Calu3 (cell line): ENCODE measurements at regions not wholly inside any gene's neighbourhood (a gene's known extent, or its start where the extent isn't known, plus 50 kb on each side); places are given as distances from the start of the nearest gene placed in this dataset.
A peak's percentile ranks its signal among the peaks of the same experiment; 100 is the strongest.

ENCODE experiments used
- BruUV-seq: library from RNA; stranded (reverse); fragments of 400-500 nt; replicated peaks from 2 replicates; lab custom pipeline; 2021; lab: Mats Ljungman, UMichigan
- CTCF ChIA-PET: fragments of 300-600 bp; sonication (Branson Sonifier 250); formaldehyde crosslinking; loops from one replicate; lab custom pipeline; 2022; ENCODE audit warnings: antibody characterized with exemption; lab: Charles Lee
- DNase-seq: peaks from one replicate; pipeline ENCODE4 v3.0.0; 2022
- H3K27ac Mint-ChIP-seq: one replicate; pipeline ENCODE4 v1.8.0; 2022; ENCODE audit warnings: mixed read lengths; ENCODE audit not compliant: unreplicated experiment
- H3K27me3 Mint-ChIP-seq: one replicate; pipeline ENCODE4 v1.8.0; 2022; ENCODE audit warnings: mixed read lengths; ENCODE audit not compliant: unreplicated experiment
- H3K36me3 Mint-ChIP-seq: one replicate; pipeline ENCODE4 v1.8.0; 2022; ENCODE audit warnings: mild to moderate bottlenecking, moderate library complexity, mixed read lengths; ENCODE audit not compliant: insufficient read depth, unreplicated experiment
- H3K4me1 Mint-ChIP-seq: one replicate; pipeline ENCODE4 v1.8.0; 2022; ENCODE audit warnings: mild to moderate bottlenecking, low read depth, mixed read lengths; ENCODE audit not compliant: unreplicated experiment
- H3K4me3 Mint-ChIP-seq: one replicate; pipeline ENCODE4 v1.8.0; 2022; ENCODE audit warnings: mild to moderate bottlenecking, low read depth, moderate library complexity, mixed read lengths; ENCODE audit not compliant: unreplicated experiment
- H3K9me3 Mint-ChIP-seq: one replicate; pipeline ENCODE4 v1.8.0; 2022; ENCODE audit warnings: low read depth, mixed read lengths; ENCODE audit not compliant: unreplicated experiment
- intact Hi-C: fragments of 100-400 bp; cut with micrococcal nuclease; formaldehyde crosslinking; loops from one replicate; pipeline ENCODE4 v1.10.0; 2022; ENCODE audit not compliant: unreplicated experiment
- TF ChIP-seq, protein P1 (sequence below): fragments of 200-600 bp; IDR thresholded peaks from one replicate; pipeline ENCODE4 v1.8.0; 2022; ENCODE audit warnings: antibody characterized with exemption; ENCODE audit not compliant: unreplicated experiment

- no peaks in the 10 kb centered on the region for H3K9me3 Mint-ChIP-seq
- peaks cover 84% of the 10 kb centered on the region for H3K27me3 Mint-ChIP-seq
- TF ChIP-seq, protein P1, sequence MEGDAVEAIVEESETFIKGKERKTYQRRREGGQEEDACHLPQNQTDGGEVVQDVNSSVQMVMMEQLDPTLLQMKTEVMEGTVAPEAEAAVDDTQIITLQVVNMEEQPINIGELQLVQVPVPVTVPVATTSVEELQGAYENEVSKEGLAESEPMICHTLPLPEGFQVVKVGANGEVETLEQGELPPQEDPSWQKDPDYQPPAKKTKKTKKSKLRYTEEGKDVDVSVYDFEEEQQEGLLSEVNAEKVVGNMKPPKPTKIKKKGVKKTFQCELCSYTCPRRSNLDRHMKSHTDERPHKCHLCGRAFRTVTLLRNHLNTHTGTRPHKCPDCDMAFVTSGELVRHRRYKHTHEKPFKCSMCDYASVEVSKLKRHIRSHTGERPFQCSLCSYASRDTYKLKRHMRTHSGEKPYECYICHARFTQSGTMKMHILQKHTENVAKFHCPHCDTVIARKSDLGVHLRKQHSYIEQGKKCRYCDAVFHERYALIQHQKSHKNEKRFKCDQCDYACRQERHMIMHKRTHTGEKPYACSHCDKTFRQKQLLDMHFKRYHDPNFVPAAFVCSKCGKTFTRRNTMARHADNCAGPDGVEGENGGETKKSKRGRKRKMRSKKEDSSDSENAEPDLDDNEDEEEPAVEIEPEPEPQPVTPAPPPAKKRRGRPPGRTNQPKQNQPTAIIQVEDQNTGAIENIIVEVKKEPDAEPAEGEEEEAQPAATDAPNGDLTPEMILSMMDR: no peak
- no peaks in the 10 kb centered on the region for H3K36me3 Mint-ChIP-seq
- no peak overlapping the region for H3K27ac Mint-ChIP-seq
- H3K4me1 Mint-ChIP-seq: no peaks in the 10 kb centered on the region
- CTCF ChIA-PET: no interaction called here
- no peak for DNase-seq
- peak overlapping the region; percentile 11 for H3K4me3 Mint-ChIP-seq
- intact Hi-C loops: no loop called here
- no TSS peak for BruUV-seq
These were observed 70.4 kb upstream of the SSBP3 start for GRCh38 chr1:54476530-54477109.

DNA sequence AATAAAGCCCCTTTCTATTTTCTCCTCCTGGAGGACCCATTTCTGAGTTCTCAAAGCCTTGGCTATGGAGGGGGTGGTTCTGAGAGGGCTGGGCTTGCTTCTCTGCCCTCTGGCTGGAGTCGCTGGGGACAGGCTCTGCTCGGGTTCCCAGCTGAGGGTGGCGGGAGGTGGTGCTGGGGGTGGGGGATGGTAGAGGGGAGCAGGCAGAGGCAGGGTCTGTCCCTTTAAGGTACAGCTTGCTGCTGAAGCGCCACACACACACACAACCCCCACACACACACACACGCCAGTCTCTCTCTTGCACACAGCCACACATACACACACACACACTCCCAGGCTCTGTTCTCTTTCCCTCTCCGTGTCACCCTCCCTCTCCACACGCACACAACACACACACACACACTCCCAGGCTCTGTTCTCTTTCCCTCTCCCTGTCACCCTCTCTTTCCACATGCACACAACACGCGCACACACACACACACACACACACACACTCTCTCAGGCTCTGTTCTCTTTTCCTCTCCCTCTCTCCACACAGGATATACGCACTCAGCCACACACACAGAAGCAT lies 69.8 kb upstream of the SSBP3 start:
- no peaks in the 10 kb centered on the region for H3K4me1 Mint-ChIP-seq
- peak overlapping the region; percentile 11 for H3K4me3 Mint-ChIP-seq
- no peak overlapping the region for H3K27ac Mint-ChIP-seq

GRCh38 chr1:54475357-54475881 lies 69.2 kb upstream of the SSBP3 start:
- H3K27ac Mint-ChIP-seq: no peak overlapping the region
- H3K4me1 Mint-ChIP-seq: no peaks in the 10 kb centered on the region
- H3K4me3 Mint-ChIP-seq: no peak overlapping the region
- no peaks in the 10 kb centered on the region for H3K36me3 Mint-ChIP-seq
- no peak for DNase-seq
- no TSS peak for BruUV-seq
- intact Hi-C loops: no loop called here
- CTCF ChIA-PET: no interaction called here
- TF ChIP-seq, protein P1: no peak
- H3K9me3 Mint-ChIP-seq: no peaks in the 10 kb centered on the region
- peaks cover 77% of the 10 kb centered on the region for H3K27me3 Mint-ChIP-seq

More for the DNA sequence above, 69.8 kb upstream of the SSBP3 start:
- H3K36me3 Mint-ChIP-seq: no peaks in the 10 kb centered on the region
- no peaks in the 10 kb centered on the region for H3K9me3 Mint-ChIP-seq
- TF ChIP-seq, protein P1: no peak
- DNase-seq: no peak
- intact Hi-C loops: no loop called here
- no TSS peak for BruUV-seq
- CTCF ChIA-PET: no interaction called here
- H3K27me3 Mint-ChIP-seq: peaks cover 83% of the 10 kb centered on the region

DNA sequence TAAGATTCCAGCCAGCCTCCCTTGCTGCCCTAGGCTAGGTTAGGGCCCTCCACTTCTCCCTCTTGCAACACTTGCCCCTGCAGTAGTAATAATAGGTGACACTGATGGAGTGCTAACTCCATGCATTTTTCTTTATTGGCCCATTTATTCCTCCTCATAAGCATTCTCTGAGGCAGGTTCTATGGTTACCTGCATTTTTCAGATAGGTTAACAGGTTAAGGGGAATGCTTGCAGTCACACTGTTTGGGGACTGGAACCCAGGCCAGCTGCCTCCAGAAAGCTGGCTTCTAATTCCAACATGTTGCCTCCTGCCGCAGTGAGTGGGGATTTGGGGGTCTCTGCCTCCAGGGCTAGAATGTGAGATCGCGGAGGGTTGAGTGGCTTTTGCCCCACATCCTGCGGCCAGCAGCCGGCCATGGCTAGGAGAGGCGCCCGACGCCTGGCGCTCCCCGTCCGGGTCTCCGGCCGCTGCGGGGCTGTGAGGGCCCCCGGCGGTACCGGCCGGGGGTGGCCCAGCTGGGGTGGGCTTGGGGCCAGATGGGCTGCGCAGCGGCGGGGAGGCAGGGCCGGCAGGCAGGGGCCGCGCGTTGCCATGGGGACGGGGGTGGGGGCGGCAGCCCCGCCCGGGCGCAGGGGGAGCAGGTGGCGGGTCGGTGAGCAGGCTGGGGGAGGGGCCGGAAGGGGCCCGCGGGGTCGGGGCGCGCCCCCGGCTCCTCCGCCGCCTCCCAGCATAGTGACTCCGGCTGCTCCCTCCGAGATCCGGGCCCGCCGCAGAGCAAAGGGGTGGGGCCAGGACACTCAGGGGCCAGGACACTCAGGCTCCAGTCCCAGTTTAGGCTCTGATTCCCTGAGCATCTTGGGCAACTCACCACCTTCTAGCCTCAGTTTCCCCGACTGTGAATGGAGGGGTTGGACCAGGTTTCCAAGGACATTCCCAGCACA lies 68.4 kb upstream of the SSBP3 start:
- BruUV-seq: no TSS peak
- H3K27ac Mint-ChIP-seq: no peak overlapping the region
- H3K36me3 Mint-ChIP-seq: no peaks in the 10 kb centered on the region
- intact Hi-C loops: no loop called here
- CTCF ChIA-PET: no interaction called here
- peaks cover 69% of the 10 kb centered on the region for H3K27me3 Mint-ChIP-seq
- no peak for DNase-seq
- peak overlapping the region; percentile 53 for H3K4me3 Mint-ChIP-seq
- no peaks in the 10 kb centered on the region for H3K4me1 Mint-ChIP-seq
- H3K9me3 Mint-ChIP-seq: no peaks in the 10 kb centered on the region
- TF ChIP-seq, protein P1: no peak
